ENCODE measurements at regions not wholly inside any gene's neighbourhood (a gene's known extent, or its start where the extent isn't known, plus 50 kb on each side); places are given as distances from the start of the nearest gene placed in this dataset.

DNA sequence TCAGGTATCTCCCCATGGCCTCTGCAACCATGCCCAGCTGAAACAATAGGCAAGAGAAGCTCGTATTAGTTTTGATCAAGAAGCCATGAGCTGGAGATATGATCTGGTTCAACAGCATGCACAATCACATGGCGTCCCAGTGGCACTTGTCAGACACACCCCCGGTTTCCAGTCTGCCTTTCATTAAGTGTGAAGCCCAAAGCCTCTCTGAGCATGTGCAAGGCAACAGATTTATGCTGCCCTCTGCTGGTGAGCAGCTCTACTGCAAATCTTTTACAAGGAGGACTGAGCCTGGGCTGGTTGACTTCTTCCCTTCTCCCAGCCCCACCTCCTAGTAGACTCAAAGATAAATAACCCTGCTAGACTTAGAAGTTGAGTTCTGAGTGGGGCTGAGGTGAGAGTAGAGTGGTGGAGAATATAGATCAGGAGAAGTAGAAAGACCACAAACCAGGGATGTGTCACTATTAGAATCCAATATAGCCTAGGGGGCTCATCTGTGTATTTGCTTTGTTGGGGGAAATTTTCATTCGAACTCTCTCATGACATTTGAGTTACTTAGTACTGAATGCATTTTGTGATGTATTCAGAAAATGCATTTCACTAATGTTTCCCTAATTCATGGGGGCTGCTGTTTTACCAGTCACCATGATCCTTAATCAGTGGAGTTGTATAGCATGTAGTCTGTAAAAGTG is 53.7 kb upstream of the MBIP start (continued):
- TF ChIP-seq, protein P1, sequence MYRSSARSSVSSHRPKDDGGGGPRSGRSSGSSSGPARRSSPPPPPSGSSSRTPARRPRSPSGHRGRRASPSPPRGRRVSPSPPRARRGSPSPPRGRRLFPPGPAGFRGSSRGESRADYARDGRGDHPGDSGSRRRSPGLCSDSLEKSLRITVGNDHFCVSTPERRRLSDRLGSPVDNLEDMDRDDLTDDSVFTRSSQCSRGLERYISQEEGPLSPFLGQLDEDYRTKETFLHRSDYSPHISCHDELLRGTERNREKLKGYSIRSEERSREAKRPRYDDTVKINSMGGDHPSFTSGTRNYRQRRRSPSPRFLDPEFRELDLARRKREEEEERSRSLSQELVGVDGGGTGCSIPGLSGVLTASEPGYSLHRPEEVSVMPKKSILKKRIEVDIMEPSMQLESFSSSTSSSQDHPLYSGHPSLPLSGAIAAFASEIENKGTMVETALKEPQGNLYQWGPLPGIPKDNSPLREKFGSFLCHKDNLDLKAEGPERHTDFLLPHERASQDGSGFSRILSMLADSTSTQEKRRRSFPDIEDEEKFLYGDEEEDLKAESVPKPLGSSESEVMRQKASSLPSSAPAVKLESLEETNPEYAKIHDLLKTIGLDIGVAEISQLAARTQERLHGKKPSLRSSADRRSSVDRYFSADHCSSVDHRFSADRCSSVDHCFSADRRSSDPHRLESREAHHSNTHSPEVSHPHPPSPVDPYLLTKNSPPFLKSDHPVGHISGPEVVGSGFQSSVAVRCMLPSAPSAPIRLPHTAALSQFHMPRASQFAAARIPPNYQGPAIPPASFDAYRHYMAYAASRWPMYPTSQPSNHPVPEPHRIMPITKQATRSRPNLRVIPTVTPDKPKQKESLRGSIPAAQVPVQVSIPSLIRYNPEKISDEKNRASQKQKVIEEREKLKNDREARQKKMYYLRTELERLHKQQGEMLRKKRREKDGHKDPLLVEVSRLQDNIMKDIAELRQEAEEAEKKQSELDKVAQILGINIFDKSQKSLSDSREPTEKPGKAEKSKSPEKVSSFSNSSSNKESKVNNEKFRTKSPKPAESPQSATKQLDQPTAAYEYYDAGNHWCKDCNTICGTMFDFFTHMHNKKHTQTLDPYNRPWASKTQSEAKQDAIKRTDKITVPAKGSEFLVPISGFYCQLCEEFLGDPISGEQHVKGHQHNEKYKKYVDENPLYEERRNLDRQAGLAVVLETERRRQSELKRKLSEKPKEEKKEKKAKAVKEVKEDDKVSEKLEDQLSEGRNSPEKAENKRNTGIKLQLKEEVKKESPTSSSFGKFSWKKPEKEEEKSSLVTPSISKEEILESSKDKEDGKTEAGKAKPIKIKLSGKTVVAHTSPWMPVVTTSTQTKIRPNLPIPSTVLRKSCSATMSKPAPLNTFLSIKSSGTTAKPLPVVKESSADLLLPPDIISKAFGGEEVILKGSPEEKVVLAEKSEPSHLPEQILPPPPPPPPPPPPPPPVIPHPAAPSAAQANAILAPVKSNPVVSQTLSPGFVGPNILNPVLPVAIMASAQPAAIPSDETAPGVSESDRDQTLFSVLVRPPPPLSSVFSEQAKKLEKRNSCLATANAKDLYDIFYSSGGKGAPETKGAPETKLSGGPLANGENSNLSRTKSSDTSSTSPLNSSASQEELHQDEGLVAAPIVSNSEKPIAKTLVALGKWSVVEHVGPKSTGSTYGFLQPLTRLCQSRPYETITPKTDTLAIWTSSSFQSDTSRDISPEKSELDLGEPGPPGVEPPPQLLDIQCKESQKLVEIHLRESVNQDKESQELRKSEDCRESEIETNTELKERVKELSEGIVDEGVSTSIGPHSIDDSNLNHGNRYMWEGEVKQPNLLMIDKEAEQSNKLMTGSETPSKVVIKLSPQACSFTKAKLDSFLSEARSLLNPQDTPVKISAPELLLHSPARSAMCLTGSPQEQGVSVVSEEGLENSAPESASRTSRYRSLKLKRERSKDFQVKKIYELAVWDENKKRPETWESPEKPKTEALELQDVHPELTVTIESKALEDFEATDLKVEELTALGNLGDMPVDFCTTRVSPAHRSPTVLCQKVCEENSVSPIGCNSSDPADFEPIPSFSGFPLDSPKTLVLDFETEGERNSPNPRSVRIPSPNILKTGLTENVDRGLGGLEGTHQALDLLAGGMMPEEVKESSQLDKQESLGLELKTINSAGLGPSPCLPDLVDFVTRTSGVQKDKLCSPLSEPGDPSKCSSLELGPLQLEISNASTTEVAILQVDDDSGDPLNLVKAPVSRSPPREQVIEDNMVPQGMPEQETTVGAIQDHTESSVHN (CRISPR knock-in tag; IDR thresholded peaks at IDR 0.05): no peak
- TF ChIP-seq, protein P2, sequence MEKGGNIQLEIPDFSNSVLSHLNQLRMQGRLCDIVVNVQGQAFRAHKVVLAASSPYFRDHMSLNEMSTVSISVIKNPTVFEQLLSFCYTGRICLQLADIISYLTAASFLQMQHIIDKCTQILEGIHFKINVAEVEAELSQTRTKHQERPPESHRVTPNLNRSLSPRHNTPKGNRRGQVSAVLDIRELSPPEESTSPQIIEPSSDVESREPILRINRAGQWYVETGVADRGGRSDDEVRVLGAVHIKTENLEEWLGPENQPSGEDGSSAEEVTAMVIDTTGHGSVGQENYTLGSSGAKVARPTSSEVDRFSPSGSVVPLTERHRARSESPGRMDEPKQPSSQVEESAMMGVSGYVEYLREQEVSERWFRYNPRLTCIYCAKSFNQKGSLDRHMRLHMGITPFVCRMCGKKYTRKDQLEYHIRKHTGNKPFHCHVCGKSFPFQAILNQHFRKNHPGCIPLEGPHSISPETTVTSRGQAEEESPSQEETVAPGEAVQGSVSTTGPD (CRISPR knock-in tag; IDR thresholded peaks at IDR 0.05): no peak
- no peak for TF ChIP-seq ZNF234 (CRISPR knock-in tag; conservative IDR thresholded peaks at IDR 0.05)
- TF ChIP-seq, protein P3, sequence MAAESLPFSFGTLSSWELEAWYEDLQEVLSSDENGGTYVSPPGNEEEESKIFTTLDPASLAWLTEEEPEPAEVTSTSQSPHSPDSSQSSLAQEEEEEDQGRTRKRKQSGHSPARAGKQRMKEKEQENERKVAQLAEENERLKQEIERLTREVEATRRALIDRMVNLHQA (CRISPR knock-in tag; IDR thresholded peaks at IDR 0.05): peak; percentile 65; the same call in 1 of the 2 replicates
- TF ChIP-seq, protein P4, sequence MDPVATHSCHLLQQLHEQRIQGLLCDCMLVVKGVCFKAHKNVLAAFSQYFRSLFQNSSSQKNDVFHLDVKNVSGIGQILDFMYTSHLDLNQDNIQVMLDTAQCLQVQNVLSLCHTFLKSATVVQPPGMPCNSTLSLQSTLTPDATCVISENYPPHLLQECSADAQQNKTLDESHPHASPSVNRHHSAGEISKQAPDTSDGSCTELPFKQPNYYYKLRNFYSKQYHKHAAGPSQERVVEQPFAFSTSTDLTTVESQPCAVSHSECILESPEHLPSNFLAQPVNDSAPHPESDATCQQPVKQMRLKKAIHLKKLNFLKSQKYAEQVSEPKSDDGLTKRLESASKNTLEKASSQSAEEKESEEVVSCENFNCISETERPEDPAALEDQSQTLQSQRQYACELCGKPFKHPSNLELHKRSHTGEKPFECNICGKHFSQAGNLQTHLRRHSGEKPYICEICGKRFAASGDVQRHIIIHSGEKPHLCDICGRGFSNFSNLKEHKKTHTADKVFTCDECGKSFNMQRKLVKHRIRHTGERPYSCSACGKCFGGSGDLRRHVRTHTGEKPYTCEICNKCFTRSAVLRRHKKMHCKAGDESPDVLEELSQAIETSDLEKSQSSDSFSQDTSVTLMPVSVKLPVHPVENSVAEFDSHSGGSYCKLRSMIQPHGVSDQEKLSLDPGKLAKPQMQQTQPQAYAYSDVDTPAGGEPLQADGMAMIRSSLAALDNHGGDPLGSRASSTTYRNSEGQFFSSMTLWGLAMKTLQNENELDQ (CRISPR knock-in tag; IDR thresholded peaks at IDR 0.05; ENCODE audit: borderline replicate concordance): no peak
- TF ChIP-seq ZNF878 (CRISPR knock-in tag; IDR thresholded peaks at IDR 0.05): peak; percentile 90
- TF ChIP-seq, protein P5, sequence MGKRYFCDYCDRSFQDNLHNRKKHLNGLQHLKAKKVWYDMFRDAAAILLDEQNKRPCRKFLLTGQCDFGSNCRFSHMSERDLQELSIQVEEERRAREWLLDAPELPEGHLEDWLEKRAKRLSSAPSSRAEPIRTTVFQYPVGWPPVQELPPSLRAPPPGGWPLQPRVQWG (CRISPR knock-in tag; IDR thresholded peaks at IDR 0.05; ENCODE audit: borderline replicate concordance, low read depth): no peak
- TF ChIP-seq ZNF737 (CRISPR knock-in tag; IDR thresholded peaks at IDR 0.05; ENCODE audit: borderline replicate concordance): no peak
- TF ChIP-seq FOXA3 (CRISPR knock-in tag; IDR thresholded peaks at IDR 0.05): peak; percentile 60

Data from HepG2 (cell line).